Panc1 (cell line): ENCODE measurements at regions not wholly inside any gene's neighbourhood (a gene's known extent, or its start where the extent isn't known, plus 50 kb on each side); places are given as distances from the start of the nearest gene placed in this dataset.

Experiments
- CTCF ChIP-seq: fragments of 450-650 bp; IDR thresholded peaks from 2 replicates; pipeline ENCODE4 v1.5.1; 2017; ENCODE audit warnings: mild to moderate bottlenecking
- POLR2AphosphoS5 ChIP-seq: IDR thresholded peaks from 2 replicates; pipeline ENCODE4 v1.6.1; 2012; ENCODE audit warnings: mild to moderate bottlenecking, low read depth, low read length, moderate library complexity
- REST ChIP-seq, 2 experiments: IDR thresholded peaks; 2 replicates each; pipeline ENCODE4 v1.6.1; 2011 to 2012; ENCODE audit warnings: low read depth in 2 of 2, control low read depth in 1 of 2, low read length in 1 of 2, mild to moderate bottlenecking in 1 of 2, moderate library complexity in 1 of 2; ENCODE audit not compliant: insufficient read depth in 1 of 2

GRCh38 chr4:10949039-10949733 lies 264.6 kb upstream of the CLNK start:
- no peak for TF ChIP-seq CTCF
- TF ChIP-seq POLR2AphosphoS5 = no peak
- no peak for TF ChIP-seq REST (IDR thresholded peaks at IDR 0.05; ENCODE audit: insufficient read depth in 1 of 2, low read depth in 2 of 2, low read length in 1 of 2)
